ENCODE measurements at regions not wholly inside any gene's neighbourhood (a gene's known extent, or its start where the extent isn't known, plus 50 kb on each side); places are given as distances from the start of the nearest gene placed in this dataset.
"Not testable (repeated sequence)": the region's sequence is repeated elsewhere in the genome, so short reads cannot be mapped to it uniquely, and the experiment has no call there.

GRCh38 chr13:90483906-90484305 is 863.6 kb upstream of the MIR17HG start:
- FAIRE-seq: no peak
- no peak for DNase-seq (ENCODE audit: low spot score in 2 of 2)

GRCh38 chr13:90485436-90485835 is 862.1 kb upstream of the MIR17HG start:
- no peak for FAIRE-seq
- DNase-seq (ENCODE audit: low spot score in 2 of 2): no peak

- FAIRE-seq: no peak
Observed at GRCh38 chr13:90492872-90493271, 854.6 kb upstream of the MIR17HG start.

GRCh38 chr13:90493667-90494066 is 853.8 kb upstream of the MIR17HG start:
- DNase-seq (ENCODE audit: low spot score in 2 of 2): no peak
- no peak for FAIRE-seq

More at GRCh38 chr13:90492872-90493271, 854.6 kb upstream of the MIR17HG start:
- DNase-seq (ENCODE audit: low spot score in 2 of 2): no peak

GRCh38 chr13:90494849-90495248 is 852.6 kb upstream of the MIR17HG start:
- DNase-seq (ENCODE audit: low spot score in 2 of 2); FAIRE-seq: not testable (repeated sequence)

GRCh38 chr13:90498096-90498495 is 849.4 kb upstream of the MIR17HG start:
- no peak for DNase-seq (ENCODE audit: low spot score in 2 of 2)
- FAIRE-seq: no peak

GRCh38 chr13:90498816-90499215 is 848.7 kb upstream of the MIR17HG start:
- no peak for DNase-seq (ENCODE audit: low spot score in 2 of 2)
- no peak for FAIRE-seq

GRCh38 chr13:90500569-90500968 is 846.9 kb upstream of the MIR17HG start:
- no peak for DNase-seq (ENCODE audit: low spot score in 2 of 2)
- FAIRE-seq: no peak

- no peak for FAIRE-seq
Observed at GRCh38 chr13:90502153-90502552, 845.3 kb upstream of the MIR17HG start.

GRCh38 chr13:90502762-90503161 is 844.7 kb upstream of the MIR17HG start:
- FAIRE-seq: no peak
- DNase-seq (ENCODE audit: low spot score in 2 of 2): no peak

More at GRCh38 chr13:90502153-90502552, 845.3 kb upstream of the MIR17HG start:
- DNase-seq (ENCODE audit: low spot score in 2 of 2): no peak

- DNase-seq (ENCODE audit: low spot score in 2 of 2) (no peak), FAIRE-seq (no peak)
Observed at GRCh38 chr13:90510319-90510718, 837.2 kb upstream of the MIR17HG start.

GRCh38 chr13:90511903-90512302 is 835.6 kb upstream of the MIR17HG start:
- DNase-seq (ENCODE audit: low spot score in 2 of 2) (no peak), FAIRE-seq (no peak)

GRCh38 chr13:90514712-90515111 is 832.8 kb upstream of the MIR17HG start:
- not testable (repeated sequence) for DNase-seq (ENCODE audit: low spot score in 2 of 2); FAIRE-seq

- FAIRE-seq (no peak), DNase-seq (ENCODE audit: low spot score in 2 of 2) (no peak)
Observed at GRCh38 chr13:90518417-90518816, 829.1 kb upstream of the MIR17HG start.

- FAIRE-seq: no peak
- no peak for DNase-seq (ENCODE audit: low spot score in 2 of 2)
Observed at GRCh38 chr13:90519157-90519556, 828.3 kb upstream of the MIR17HG start.

GRCh38 chr13:90526711-90527110 is 820.8 kb upstream of the MIR17HG start:
- DNase-seq (ENCODE audit: low spot score in 2 of 2) (no peak), FAIRE-seq (no peak)

GRCh38 chr13:90531744-90532143 is 815.7 kb upstream of the MIR17HG start:
- no peak for FAIRE-seq
- DNase-seq (ENCODE audit: low spot score in 2 of 2): no peak

GRCh38 chr13:90532861-90533492 is 814.5 kb upstream of the MIR17HG start:
- FAIRE-seq (no peak), DNase-seq (ENCODE audit: low spot score in 2 of 2) (no peak)

- FAIRE-seq: no peak
- no peak for DNase-seq (ENCODE audit: low spot score in 2 of 2)
Observed at GRCh38 chr13:90533866-90534265, 813.6 kb upstream of the MIR17HG start.

GRCh38 chr13:90534617-90535370 is 812.7 kb upstream of the MIR17HG start:
- no peak for FAIRE-seq

GRCh38 chr13:90535421-90535820 is 812.1 kb upstream of the MIR17HG start:
- FAIRE-seq: no peak
- DNase-seq (ENCODE audit: low spot score in 2 of 2): no peak

More at GRCh38 chr13:90534617-90535370, 812.7 kb upstream of the MIR17HG start:
- no peak for DNase-seq (ENCODE audit: low spot score in 2 of 2)

- DNase-seq (ENCODE audit: low spot score in 2 of 2) (no peak), FAIRE-seq (no peak)
Observed at GRCh38 chr13:90538063-90538462, 809.4 kb upstream of the MIR17HG start.

All from frontal cortex (tissue), 3 donors.